KG1 (cell line): ENCODE measurements at regions not wholly inside any gene's neighbourhood (a gene's known extent, or its start where the extent isn't known, plus 50 kb on each side); places are given as distances from the start of the nearest gene placed in this dataset.

Experiments
- DNase-seq: peaks from one replicate; lab custom pipeline; 2025; lab: John Stamatoyannopoulos, UW

DNA sequence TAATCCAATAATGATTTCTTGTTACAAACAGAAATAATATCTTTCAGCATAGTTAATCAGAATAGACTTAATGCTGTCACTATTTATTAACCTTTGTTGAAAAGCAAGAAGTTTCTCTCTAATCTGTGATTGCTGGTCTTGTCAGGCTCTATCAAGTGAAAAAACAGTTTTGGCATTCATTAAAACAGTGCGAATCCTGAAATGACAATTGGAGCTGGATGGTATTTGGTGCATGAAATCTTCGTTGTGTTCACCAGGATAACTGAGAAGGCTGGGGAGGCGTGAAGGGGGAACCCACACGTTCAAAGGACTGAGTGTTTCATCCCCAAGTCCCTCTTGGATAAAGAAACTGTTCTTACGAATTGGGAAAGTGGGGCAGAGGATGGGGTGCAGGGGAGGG, 190.2 kb upstream of the MYL2 start:
- no peak for DNase-seq

DNA sequence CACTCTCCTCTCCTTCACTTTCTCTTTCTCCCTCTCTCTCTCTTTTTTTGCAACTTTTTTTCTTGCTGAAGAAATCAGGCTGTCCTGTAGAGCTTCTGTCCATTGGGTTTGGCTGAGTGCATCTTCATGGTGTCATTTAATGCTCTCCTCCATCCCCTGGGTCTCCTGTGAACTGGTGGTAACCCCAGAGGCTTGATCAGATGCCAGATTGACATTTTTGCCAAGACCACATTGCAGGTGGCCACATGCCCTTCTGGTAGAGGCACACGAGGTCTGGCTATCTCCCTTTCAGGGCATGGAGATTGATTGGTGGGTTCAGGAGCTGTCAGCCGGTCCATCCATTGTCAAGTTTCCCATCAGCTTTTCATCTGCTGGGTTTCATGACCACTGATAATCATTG, 188.3 kb upstream of the MYL2 start:
- no peak for DNase-seq

DNA sequence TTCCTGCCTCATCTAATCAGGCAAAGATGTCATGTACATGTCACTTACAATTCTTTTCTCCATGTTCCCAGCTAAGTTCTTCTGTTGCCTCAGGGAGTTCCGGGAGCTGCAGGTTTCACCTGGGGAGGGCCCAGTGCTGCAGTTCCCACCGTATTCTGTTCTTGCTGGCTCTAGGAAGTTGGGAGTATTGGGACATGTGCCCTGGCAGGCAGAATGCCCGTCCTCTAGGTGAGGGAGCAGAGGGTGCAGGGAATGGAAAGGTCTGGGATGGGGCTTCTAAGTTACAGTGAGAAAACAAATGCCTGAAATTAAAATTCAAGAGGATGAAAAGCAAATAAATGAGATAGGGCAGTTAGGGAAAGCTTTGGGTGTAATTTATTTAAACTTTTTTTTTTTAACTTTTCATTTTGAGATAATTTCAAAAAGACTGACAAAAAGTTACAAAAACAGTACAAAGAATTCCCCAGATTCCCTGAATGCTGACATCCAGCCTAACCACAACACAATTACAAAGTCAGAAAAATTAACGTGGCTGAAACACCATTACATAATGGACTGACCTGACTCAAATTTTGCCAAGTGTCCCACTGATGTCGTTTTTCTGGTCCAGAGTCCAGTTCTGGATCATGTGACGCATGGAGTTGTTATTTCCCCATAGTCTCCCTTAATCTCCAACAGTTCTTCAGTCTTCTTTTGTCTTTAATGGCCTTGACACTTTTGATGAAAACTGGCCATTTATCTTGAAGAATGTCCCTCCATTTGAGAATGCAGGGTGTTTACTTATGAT, 187.2 kb upstream of the MYL2 start:
- DNase-seq = no peak

DNA sequence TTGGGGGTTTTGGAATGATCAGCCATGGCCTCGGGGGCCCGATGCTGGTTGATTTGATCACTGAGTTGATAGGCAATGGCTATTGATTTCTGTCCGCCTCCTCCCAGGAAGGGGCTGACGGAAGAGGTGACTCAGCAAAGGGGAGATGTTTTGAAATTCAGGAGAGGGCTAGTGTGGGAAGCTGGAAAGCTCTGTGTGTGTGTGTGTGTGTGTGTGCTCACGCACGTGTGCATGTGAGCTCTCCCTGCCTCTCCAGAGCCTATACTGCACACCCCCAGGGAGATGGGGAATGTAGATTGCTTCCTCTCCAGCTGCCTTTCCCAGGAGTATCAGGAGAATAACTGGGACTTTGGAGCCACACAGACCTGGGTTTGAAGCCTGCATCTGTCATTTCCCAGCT, 184.9 kb upstream of the MYL2 start:
- no peak for DNase-seq

DNA sequence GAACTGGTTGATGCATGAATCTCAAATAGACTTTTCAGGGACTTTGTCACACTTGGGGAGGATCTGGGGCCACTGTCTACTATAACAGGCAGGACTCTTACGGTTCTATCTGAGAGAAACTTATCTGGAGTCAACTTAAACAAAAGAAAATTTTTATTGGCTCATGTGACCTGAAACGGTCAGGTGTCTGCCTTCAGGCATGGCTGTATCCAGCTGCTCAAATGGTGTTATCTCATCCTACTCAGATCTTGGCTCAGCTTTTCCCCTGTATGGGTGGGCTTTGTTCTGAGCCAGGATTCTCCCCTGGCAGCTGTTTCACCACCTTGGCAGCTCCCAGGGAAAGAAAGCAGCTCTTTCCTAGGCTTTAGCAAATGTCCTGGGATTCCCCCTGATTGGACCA, 183.2 kb upstream of the MYL2 start:
- DNase-seq = no peak

DNA sequence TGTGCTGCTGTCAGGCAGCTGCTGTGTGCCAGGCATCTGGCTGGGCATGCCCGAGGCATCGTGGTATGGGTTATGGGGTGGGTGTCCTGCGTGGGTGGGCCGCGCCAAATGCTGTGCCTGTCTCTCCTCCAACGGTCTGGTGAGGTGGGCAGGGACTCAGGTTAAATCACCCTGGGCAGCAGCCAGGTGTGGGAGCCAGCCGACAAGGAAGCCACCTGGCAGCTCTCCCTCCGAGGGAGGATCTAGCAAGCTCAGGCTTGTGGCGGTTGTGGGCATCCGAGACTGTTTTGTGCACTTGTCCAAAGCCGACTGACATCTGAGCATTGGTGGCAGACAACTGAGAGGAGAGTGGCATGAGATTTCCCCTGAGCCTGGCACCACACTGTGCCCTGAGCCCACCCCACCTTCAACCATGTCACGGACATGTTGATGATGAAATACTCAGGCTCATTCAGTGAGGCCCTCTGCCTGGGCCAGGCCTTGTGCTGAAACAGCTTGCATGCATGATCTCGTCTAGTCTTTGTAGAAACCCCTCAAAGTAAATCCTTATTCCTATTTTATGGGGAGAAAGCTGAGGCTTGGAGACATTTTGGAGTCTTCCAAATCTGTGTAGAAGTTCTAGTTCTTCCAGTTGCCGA, 181.8 kb upstream of the MYL2 start:
- no peak for DNase-seq

DNA sequence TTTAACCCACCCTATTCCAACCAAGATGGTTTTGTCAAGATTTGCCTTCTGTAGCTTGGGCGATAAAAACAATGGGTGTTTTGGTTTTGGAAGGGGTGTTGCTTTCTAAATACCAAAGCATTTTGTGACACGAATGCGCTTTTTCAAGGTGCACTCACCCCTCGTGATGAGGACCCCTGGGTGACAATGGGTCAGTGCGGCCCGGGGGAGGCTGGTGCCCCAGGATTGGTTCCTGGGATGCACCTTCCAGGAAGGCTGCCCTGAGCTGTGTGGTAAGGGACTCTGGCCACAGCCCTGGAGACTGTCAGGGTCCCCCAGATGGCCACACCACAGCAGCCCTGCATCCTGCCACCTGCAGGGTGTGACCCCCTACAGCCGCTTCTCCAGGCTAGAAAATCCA, 180.6 kb upstream of the MYL2 start:
- DNase-seq = no peak

DNA sequence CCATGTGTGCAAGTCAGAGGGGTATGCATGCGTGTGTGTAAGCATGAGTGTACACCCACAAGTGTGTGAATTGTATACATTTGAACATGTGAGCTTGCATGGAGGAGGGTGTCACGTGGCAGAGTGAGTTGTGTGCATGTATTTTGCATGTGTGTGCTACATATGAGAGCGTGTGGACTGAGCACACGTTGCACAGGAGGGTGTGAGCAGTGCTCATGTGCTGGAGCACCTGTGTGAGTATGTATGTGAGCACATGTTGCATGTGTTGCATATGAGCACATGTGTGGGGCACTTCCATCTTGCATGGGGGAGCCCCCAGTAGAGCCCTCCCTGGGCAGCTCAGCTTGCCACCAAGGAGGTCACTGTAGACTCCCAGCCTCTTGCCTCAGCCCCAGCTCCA, 180.2 kb upstream of the MYL2 start:
- DNase-seq = no peak

DNA sequence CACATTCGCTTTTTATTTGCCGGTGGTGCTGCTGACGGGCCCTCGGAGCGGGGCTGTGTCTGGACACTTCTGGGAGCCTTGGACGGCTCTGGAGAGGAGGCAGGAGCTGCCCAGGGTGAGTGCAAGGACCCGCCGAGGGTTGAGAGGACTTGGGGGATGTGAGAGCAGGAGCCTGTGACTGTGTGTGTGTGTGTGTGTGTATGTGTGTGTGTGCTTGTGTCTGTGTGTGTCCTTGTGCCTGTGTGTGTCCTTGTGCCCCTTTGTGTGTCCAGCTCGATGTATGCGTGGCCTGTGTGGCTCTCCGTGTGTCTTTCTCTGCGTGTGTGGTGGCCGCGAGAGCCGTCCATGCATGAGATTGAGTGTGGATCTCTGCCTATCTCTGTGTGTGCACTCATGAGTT, 179.6 kb upstream of the MYL2 start:
- no peak for DNase-seq

DNA sequence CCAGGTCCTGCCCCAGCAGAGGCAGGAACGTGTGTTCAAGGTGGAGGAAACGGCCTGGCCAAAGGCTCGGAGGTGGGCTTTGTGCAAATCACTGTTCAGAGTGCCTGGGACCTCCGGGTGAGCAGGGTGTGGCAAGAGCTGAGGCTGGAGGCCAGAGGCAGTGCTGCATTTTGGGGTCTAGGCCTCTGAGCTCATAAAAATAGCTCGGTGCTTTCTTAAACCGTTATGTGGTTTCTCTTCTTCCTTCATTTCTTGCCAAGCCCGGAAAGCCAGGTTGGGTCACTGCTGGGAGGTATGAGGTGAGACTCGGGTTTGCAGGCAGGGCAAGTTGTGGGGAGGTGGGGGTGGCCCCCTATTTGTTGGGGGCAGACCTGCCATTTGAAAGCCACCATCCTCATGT, 178.8 kb upstream of the MYL2 start:
- DNase-seq = no peak

DNA sequence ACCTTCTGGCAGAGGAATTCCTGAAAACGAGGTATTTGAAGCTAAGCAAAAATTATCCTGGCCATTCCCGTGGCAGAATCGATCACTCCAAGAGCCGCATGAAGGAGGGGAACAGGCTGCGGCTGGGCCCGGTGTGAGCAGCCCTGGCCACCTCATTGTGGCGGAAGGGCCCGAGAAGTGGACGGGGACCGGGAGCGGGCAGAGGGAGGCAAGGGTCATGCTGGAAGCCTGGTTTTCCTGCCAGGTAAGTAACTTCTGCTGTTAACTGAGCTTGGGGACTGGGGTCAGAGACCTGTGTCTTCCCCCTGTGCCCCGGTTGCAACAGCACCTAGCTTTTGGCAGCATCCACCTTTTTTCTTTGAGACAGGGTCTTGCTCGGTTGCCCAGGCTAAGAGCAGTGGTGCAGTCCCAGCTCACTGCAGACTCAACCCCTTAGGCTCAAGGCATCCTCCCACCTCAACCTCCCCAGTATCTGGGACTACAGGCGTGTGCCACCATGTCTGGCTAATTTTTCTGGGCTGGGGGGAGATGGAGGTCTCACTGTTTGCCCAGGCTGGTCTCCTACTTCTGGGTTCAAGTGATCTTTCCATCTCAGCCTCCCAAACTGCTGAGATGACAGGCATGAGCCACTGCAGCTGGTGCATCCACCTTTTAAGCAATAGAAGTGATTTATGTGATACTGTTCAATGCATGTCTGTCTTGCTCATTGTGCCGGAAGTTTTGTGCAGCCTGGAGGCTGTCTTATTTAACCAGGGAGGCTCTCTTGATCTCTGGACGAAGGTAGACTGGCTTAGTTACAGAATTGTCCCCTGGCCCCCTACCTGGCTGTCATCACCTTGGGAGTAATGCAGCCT, 174.0 kb upstream of the MYL2 start:
- DNase-seq = no peak

DNA sequence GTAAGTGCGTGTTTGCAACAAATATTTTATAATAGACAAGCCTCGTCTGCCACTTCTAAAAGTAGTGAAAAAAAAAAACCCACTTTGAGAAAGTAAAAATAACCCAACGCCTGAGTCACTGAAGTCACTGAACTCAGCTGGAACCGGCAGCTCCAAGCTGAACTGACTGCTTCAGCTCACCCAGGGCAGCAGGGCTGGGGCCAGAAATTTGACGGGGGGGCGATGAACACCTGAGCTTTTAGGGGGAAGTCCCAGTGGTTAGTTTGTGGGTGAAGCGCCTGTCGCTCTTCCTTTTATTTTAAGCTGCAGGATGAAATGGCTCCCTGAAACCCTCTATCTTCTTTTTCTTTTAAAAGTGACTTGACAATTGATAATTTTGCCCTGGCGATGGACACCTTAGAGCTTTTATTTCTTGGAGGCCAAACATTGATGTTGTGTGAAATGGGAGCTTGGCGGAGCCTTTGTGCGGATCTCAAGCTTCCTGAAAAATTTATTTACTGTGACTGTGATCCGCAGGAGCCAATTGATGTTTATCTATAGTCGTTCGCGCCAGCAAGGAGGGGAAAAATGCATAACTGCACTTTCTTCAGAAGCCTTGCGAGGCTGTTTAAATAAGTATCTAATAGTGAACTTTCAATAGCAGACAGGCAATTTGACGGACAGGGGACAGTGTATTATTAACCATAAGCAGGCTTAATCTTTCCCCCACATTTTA, 173.2 kb upstream of the MYL2 start:
- no peak for DNase-seq

DNA sequence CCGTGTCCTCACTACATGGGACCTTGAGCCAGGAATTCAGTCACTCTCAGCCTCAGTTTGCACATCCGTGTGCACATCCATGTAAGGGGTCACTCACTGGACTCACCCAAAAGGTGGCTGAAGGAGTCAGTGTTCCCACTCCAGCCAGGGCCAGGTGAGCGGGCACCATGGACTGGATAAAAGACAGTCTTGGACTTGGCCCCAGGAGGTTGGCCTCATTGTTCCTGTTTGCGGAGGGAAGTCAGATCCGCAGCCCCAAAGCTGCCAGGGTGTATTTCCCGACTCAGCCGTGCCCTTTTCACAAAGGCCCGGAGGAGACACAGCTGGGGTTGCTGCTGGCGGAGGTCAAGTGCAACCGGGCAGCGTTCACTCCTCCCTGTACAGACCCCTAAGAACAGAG, 170.7 kb upstream of the MYL2 start:
- no peak for DNase-seq

DNA sequence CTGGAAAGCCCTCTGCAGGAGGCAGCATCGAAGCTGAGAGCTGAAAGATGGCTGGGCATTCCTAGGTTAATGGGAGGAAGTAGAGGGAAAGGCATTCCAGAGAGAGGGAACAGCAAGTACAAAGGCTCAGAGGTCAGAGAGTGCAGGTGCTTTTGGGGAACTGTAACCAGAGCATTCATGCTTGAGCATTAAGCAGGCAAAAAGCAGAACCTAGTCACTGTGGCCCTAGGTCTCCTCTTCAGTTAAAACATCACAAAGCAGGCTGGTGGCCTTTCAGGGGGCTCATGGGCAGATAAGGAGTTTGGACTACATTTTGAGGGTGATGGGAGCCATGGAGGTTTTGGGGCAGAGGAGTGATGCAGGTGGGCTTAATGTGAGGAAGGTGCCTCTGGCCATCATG, 169.2 kb upstream of the MYL2 start:
- DNase-seq = no peak

DNA sequence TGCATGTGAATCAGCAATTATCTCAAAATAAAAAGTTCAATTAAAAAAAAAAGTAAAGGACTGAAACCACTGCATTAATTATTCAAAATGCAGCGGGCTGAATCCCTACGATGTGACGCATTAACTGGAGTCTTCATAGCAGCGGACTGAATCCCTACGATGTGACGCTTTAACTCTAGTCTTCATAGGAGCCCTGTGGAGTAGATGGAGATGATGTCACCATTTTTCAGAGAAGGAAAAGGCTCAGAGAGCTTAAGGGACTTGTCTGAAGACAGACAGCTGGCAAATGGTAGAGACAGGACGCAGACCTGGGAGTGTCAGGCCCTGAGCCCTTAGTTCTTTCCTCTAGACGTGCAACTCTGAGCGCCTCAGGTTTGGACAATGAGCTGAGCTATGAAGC, 168.0 kb upstream of the MYL2 start:
- DNase-seq = no peak

DNA sequence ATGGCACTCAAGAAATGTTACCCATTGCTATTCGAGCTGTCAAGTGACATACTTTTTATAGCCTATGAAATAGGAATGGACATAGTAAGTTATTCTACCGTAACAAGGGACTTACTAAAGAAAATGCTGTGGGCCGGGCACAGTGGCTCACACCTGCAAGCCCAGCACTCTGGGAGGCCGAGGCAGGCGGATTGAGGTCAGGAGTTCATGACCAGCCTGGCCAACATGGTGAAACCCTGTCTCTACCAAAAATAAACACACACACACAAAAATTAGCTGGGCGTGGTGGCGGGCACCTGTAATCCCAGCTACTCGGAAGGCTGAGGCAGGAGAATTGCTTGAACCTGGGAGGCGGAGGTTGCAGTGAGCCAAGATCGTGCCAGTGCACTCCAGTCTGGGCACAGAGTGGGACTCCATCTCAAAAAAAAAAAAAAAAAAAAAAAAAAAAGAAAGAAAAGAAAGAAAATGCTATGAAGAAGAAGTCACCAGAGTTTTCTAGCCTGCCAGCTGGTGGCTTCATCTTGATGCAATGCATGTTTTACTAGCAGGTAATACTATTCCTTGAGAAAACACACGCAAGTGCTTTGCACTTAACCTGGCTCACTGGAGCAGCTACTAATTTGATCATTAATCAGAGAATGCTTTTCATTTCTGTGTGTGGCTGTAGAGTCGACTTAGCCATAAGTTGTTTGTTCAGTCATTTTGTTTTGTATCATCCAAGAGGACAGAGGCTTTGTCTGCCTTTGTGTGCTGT, 166.7 kb upstream of the MYL2 start:
- DNase-seq = no peak

DNA sequence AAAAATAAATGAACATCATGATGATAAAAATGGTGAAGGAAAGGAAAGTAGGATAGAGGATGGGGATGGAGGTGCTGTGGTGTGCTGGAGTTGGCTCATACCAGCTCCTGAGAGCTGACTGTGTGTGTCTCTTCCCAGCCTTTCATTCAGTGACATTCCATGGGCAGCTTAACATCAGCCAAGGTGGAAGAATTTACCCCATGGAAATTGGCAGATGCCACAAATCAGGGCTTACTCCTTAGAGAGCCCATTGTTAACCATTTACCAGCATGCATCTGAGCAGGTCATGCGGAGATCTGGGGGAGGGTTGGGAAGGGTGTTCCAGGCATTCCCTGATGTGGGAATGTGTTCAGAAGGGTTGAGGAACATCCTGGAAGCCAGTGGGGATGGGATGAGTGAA, 164.7 kb upstream of the MYL2 start:
- DNase-seq = no peak

DNA sequence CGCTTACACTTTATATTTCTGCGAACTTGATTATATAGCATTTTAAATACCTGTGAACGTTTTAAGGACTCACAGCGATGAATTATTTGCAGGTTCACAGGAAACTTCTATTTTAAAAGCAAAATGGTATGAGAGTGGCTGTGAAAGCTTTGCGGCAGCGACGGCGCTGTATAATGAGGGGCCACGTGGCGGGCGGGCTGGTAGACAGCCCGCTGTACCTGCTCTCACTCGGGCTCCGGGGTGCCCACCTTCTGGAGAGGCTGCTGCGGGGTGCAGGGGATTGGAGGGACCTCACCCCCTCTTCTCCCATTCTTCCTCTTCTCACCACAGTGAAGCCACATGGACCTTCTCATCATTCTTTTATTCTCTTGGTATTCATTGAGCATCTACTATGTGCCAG, 164.2 kb upstream of the MYL2 start:
- no peak for DNase-seq

DNA sequence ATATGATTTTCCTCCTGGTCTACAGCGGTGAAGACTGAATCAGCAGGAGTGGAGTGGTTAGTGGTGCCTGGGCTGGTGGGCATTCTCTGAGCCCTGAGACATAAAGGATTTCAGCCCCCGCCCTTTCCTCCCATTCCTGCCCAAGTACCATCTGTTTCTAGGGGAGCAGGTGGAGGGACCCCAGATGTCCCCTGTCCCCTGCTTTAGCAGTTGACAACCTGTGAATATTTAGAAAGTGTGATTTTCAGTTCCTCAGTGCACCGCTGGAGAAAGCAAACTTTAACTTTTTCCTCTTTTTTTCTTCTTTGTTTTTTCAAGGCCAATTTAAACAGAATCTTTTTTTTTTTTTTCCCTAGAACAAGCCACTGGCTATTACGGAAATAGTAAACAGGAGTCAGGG, 163.8 kb upstream of the MYL2 start:
- DNase-seq = no peak

DNA sequence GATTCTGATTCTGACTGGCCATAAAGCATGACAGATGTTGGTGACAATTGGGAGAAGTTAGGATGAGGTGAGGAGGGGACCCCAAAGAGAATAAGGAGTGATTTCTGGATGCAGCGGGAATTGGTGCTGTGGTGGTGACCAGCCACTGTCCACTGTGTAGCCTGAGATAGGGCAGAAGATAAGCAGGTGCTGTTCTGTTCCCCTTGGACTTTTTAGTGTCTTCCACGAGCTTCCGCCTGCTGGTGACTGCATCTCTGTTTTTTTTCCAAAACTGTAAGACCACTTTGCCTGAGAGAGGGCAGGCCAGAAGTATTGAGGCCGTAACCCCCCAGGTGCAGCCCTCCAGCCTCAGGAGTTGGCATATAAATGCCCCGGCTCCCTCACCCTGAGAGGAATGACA, 161.2 kb upstream of the MYL2 start:
- no peak for DNase-seq

DNA sequence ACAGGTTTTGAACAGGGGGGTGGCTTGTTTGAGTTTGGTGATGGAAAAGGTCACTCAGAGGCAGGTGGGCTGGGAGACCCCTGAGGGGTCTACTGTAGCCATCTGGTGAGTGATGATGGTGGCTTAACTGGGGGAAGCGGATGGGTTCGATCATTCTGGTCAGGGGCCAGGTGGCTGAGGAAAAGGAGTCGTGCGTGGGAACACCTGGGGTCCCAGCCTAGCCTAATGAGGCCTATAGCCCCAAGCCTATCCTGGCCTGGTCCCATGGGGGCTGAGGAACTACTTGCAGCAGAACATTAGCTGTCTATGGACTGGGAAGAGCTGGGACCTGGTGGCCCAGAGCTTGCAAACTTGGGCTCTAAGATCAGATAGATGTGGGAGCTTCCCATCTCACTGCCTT, 158.4 kb upstream of the MYL2 start:
- DNase-seq = no peak
